AG04450 (cell line): ENCODE measurements at regions not wholly inside any gene's neighbourhood (a gene's known extent, or its start where the extent isn't known, plus 50 kb on each side); places are given as distances from the start of the nearest gene placed in this dataset.

ENCODE experiments used
- CTCF ChIA-PET: fragments of 300-600, 350-600 bp; formaldehyde crosslinking; extraction: SDS; loops from one replicate; lab custom pipeline; 2022; ENCODE audit warnings: antibody characterized with exemption, inconsistent platforms; lab: Charles Lee
- POLR2A ChIA-PET: fragments of 350-600 bp; formaldehyde crosslinking; extraction: SDS; loops from one replicate; lab custom pipeline; 2021; ENCODE audit warnings: antibody characterized with exemption, inconsistent platforms; lab: Yijun Ruan, JAX
- DNase-seq: peaks from one replicate; pipeline ENCODE4 v3.0.0-alpha.2; 2011; ENCODE audit warnings: low read depth, low spot score
- H3K27ac ChIP-seq: one replicate; pipeline ENCODE4 v1.5.1; 2012; ENCODE audit warnings: low read depth, low read length, control low read depth
- H3K27me3 ChIP-seq: one replicate; pipeline ENCODE4 v1.6.0; 2012; ENCODE audit warnings: low read length; ENCODE audit not compliant: control insufficient read depth, insufficient read depth
- H3K4me3 ChIP-seq: 2 replicates; pipeline ENCODE4 v1.5.1; 2011; ENCODE audit warnings: mild to moderate bottlenecking, low read depth, low read length, control low read depth
- H3K9me3 ChIP-seq: 2 replicates; pipeline ENCODE4 v1.5.1; 2012; ENCODE audit warnings: low read length; ENCODE audit not compliant: control insufficient read depth, insufficient read depth
- CTCF ChIP-seq: IDR thresholded peaks from 2 replicates; pipeline ENCODE4 v1.5.1; 2011; ENCODE audit warnings: low read depth, low read length, control low read depth, inconsistent platforms

DNA sequence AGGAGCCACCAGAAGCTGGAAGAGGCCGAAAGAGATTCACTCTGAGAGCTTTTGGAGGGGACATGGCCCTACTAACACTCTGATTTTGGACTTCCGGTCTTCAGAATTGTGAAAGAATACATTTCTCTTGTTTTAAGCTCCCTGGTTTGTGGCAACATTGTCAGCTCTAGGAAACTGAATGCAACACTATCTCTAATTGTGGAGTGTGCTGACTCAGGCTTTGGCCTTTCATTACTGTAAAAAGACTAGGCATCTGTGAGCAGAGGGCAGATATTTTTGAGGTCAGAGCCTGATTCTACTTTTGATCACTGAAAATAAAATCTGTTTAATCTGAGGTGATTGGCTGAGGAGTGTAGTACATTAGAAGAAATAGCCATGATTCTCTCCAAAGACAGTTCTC lies 185.4 kb upstream of the FAM98A start:
- CTCF ChIA-PET: no interaction called here
- no peak for DNase-seq
- no peak overlapping the region for H3K4me3 ChIP-seq
- POLR2A ChIA-PET: no interaction called here
- no peak for TF ChIP-seq CTCF
- no peak overlapping the region for H3K27ac ChIP-seq
- H3K9me3 ChIP-seq: no peaks in the 10 kb centered on the region
- no peaks in the 10 kb centered on the region for H3K27me3 ChIP-seq

DNA sequence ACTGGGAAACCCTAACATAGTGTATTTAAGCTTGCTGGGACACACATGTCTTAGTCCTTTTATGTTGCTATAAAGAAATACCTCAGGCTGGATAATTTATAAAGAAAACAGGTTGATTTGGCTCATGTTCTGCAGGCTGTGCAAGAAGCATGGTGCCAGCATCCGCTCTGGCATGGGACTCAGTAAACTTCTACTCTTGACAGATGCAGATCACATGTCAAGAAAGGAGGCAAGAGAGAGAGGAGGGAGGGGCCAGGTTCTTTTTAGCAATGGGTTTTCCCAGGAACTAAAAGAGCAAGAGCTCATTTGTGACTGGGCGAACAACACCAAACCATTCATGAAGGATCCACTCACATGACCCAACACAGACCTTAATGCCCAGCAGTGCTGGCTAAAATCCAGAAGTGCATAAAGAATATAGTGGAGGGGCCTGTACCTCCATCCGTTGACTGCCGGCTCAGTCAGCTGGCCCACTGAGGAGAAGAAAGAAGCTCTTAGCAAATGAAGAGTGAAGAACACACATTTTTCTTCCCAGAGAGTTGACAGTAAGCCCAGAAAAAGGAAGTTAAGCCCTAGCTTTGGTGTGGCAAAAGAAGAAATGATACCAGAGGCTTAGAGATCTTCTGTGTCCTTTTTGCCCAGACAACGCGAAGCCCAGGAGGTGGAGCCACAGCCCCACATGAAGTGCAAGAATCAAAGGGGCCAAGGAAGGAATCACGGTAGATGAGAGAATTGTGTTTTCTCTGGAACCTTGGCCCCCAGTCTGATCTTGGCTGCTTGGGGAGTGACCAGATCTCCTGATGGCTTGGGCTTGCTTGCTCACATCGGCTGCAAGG lies 183.5 kb upstream of the FAM98A start:
- TF ChIP-seq CTCF: no peak
- Histone ChIP-seq H3K27ac (no peak overlapping the region), H3K27me3 (no peaks in the 10 kb centered on the region), H3K9me3 (no peaks in the 10 kb centered on the region), H3K4me3 (no peak overlapping the region)
- no peak for DNase-seq
- ChIA-PET CTCF (no interaction called here), POLR2A (no interaction called here)

GRCh38 chr2:33777786-33778185 lies 178.7 kb upstream of the FAM98A start:
- Histone ChIP-seq H3K9me3 (peaks cover 7% of the 10 kb centered on the region; the same call in 1 of the 2 replicates), H3K27ac (no peak overlapping the region), H3K4me3 (no peak overlapping the region), H3K27me3 (no peaks in the 10 kb centered on the region)
- TF ChIP-seq CTCF: no peak
- ChIA-PET POLR2A (no interaction called here), CTCF (no interaction called here)
- no peak for DNase-seq

DNA sequence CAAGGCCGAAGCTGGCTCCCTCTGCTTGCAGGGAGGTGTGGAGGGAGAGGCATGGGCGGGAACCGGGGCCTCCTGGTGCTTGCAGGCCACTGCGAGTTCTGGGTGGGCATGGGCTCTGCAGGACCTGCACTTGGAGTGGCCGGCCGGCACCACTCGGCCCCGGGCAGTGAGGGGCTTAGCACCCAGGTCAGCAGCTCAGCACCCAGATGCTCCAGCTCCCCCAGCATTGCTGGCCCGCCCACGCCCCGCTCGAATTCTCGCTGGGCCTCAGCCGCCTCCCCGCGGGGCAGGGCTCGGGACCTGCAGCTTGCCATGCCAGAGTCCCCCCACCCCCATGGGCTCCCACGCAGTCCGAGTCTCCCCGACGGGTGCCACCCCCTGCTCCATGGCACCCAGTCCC lies 176.2 kb upstream of the FAM98A start:
- CTCF ChIA-PET: no interaction called here
- H3K4me3 ChIP-seq: no peak overlapping the region
- H3K9me3 ChIP-seq: peaks cover 7% of the 10 kb centered on the region; the same call in 1 of the 2 replicates
- no peaks in the 10 kb centered on the region for H3K27me3 ChIP-seq
- TF ChIP-seq CTCF: no peak
- H3K27ac ChIP-seq: no peak overlapping the region
- no peak for DNase-seq
- POLR2A ChIA-PET: no interaction called here

GRCh38 chr2:33770023-33770422 lies 170.9 kb upstream of the FAM98A start:
- no peak for DNase-seq
- Histone ChIP-seq H3K4me3 (no peak overlapping the region), H3K9me3 (peaks cover under 1% of the 10 kb centered on the region; the same call in 1 of the 2 replicates), H3K27ac (no peak overlapping the region), H3K27me3 (no peaks in the 10 kb centered on the region)
- TF ChIP-seq CTCF: no peak
- CTCF ChIA-PET: no interaction called here
- POLR2A ChIA-PET: no interaction called here
